H1 (cell line): ENCODE measurements at regions not wholly inside any gene's neighbourhood (a gene's known extent, or its start where the extent isn't known, plus 50 kb on each side); places are given as distances from the start of the nearest gene placed in this dataset.

Experiments used
- CTCF ChIA-PET: fragments of 300-600 bp; sonication (Branson Sonifier 250); formaldehyde crosslinking; loops from one replicate; lab custom pipeline; 2021; ENCODE audit not compliant: partially characterized antibody; lab: Charles Lee
- POLR2A ChIA-PET: fragments of 300-600 bp; sonication (Branson Sonifier 250); formaldehyde crosslinking; loops from one replicate; lab custom pipeline; 2021; ENCODE audit warnings: inconsistent platforms; ENCODE audit not compliant: partially characterized antibody; lab: Charles Lee
- DNase-seq, 2 experiments: peaks; one replicate each; pipeline versions ENCODE4 v3.0.0 to v3.0.0-alpha.2; 2010 to 2022; ENCODE audit warnings: low spot score in 2 of 2, low read depth in 1 of 2, mixed read lengths in 1 of 2
- FAIRE-seq: peaks from 2 replicates; lab custom pipeline; 2011; peaks lifted over from hg19 to GRCh38; lab: Jason Lieb, UNC
- H2AFZ ChIP-seq: 2 replicates; pipeline ENCODE4 v1.8.1; 2012; ENCODE audit warnings: low read length, inconsistent platforms
- H2AK5ac ChIP-seq: 2 replicates; pipeline ENCODE4 v1.6.1; 2013; ENCODE audit warnings: low read depth, low read length
- H2BK120ac ChIP-seq: replicated peaks from 2 replicates; pipeline ENCODE3; 2013; ENCODE audit warnings: low read depth, low read length, inconsistent platforms
- H2BK12ac ChIP-seq: 2 replicates; pipeline ENCODE4 v1.6.1; 2013; ENCODE audit warnings: low read depth, low read length
- H2BK15ac ChIP-seq: 2 replicates; pipeline ENCODE4 v1.6.1; 2013; ENCODE audit warnings: low read length
- H2BK20ac ChIP-seq: 2 replicates; pipeline ENCODE4 v1.6.1; 2013; ENCODE audit warnings: low read length
- H2BK5ac ChIP-seq: 2 replicates; pipeline ENCODE4 v1.6.1; 2013; ENCODE audit warnings: low read depth, low read length
- H3K14ac ChIP-seq: 2 replicates; pipeline ENCODE4 v1.6.1; 2013; ENCODE audit warnings: inconsistent platforms; ENCODE audit not compliant: insufficient read length
- H3K18ac ChIP-seq: 2 replicates; pipeline ENCODE4 v1.6.1; 2013; ENCODE audit warnings: low read length; ENCODE audit errors: extremely low read depth
- H3K23ac ChIP-seq: 2 replicates; pipeline ENCODE4 v1.6.1; 2013; ENCODE audit warnings: inconsistent platforms; ENCODE audit not compliant: insufficient read length
- H3K23me2 ChIP-seq: 2 replicates; pipeline ENCODE4 v1.6.1; 2013; ENCODE audit warnings: low read depth, low read length
- H3K27ac ChIP-seq: 2 replicates; pipeline ENCODE4 v1.6.1; 2011; ENCODE audit warnings: low read depth, low read length, inconsistent platforms
- H3K27me3 ChIP-seq, 4 experiments: replicated peaks in 1 of 4; 1 replicate in 1 of 4; 2 replicates in 3 of 4; pipeline versions ENCODE4 v1.6.1 to v1.8.1; 2011 to 2013; ENCODE audit warnings: low read length in 3 of 4, mild to moderate bottlenecking in 3 of 4, inconsistent platforms in 2 of 4, mixed read lengths in 2 of 4, moderate library complexity in 1 of 4; ENCODE audit not compliant: control insufficient read depth in 3 of 4, insufficient read depth in 3 of 4; ENCODE audit errors: extremely low read depth in 1 of 4
- H3K36me3 ChIP-seq, 4 experiments: 2 replicates each; pipeline versions ENCODE4 v1.6.1 to v1.8.1; 2011 to 2013; ENCODE audit warnings: mild to moderate bottlenecking in 4 of 4, low read length in 3 of 4, moderate library complexity in 2 of 4, control low read depth in 1 of 4, inconsistent platforms in 1 of 4; ENCODE audit not compliant: insufficient read depth in 4 of 4, control insufficient read depth in 2 of 4
- H3K4ac ChIP-seq: replicated peaks from 2 replicates; pipeline ENCODE3; 2013; ENCODE audit warnings: low read length, low read depth, mixed read lengths, inconsistent platforms; ENCODE audit not compliant: insufficient read length
- H3K4me1 ChIP-seq, 4 experiments: replicated peaks in 1 of 4; 1 replicate in 1 of 4; 2 replicates in 3 of 4; pipeline versions ENCODE4 v1.6.1 to v1.8.1; 2011 to 2013; ENCODE audit warnings: low read length in 3 of 4, inconsistent platforms in 2 of 4, mixed read lengths in 1 of 4; ENCODE audit not compliant: insufficient read depth in 4 of 4, control insufficient read depth in 3 of 4
- H3K4me2 ChIP-seq, 2 experiments: 2 replicates each; pipeline versions ENCODE4 v1.6.1 to v1.8.1; 2011 to 2013; ENCODE audit warnings: low read depth in 2 of 2, low read length in 2 of 2, control low read depth in 1 of 2, inconsistent platforms in 1 of 2, mild to moderate bottlenecking in 1 of 2; ENCODE audit not compliant: insufficient read depth in 1 of 2
- H3K4me3 ChIP-seq, 4 experiments: fragments of 200-600, 300-600 bp in 1 of 4; sonication (generic), shearing (Covaris generic), sonication (Bioruptor Twin) in 1 of 4; 2 replicates each; pipeline versions ENCODE4 v1.5.1 to v1.8.1; 2011 to 2016; ENCODE audit warnings: low read length in 4 of 4, low read depth in 3 of 4, control low read depth in 2 of 4, inconsistent platforms in 2 of 4, mild to moderate bottlenecking in 2 of 4, mixed read lengths in 1 of 4, moderate library complexity in 1 of 4; ENCODE audit not compliant: insufficient read depth in 2 of 4; ENCODE audit errors: extremely low read depth in 1 of 4
- H3K56ac ChIP-seq: replicated peaks from 2 replicates; pipeline ENCODE3; 2013; ENCODE audit warnings: low read depth, mild to moderate bottlenecking, mixed read lengths, low read length, inconsistent platforms; ENCODE audit not compliant: insufficient read length
- H3K79me1 ChIP-seq: 2 replicates; pipeline ENCODE4 v1.6.1; 2013; ENCODE audit warnings: low read depth, low read length, control low read depth
- H3K79me2 ChIP-seq, 2 experiments: 2 replicates each; pipeline versions ENCODE4 v1.6.1 to v1.8.1; 2012 to 2013; ENCODE audit warnings: low read length in 2 of 2, mild to moderate bottlenecking in 2 of 2, inconsistent platforms in 1 of 2; ENCODE audit not compliant: insufficient read depth in 2 of 2, control insufficient read depth in 1 of 2
- H3K9ac ChIP-seq, 4 experiments: replicated peaks in 1 of 4; 1 replicate in 1 of 4; 2 replicates in 3 of 4; pipeline versions ENCODE4 v1.6.1 to v1.8.1; 2011 to 2013; ENCODE audit warnings: low read depth in 3 of 4, low read length in 3 of 4, control low read depth in 2 of 4, mild to moderate bottlenecking in 2 of 4, moderate library complexity in 2 of 4, inconsistent platforms in 1 of 4; ENCODE audit errors: extremely low read depth in 1 of 4
- H3K9me3 ChIP-seq, 2 experiments: 2 replicates each; pipeline versions ENCODE4 v1.6.1 to v1.8.1; 2012 to 2013; ENCODE audit warnings: mild to moderate bottlenecking in 2 of 2, moderate library complexity in 2 of 2, control low read depth in 1 of 2, inconsistent platforms in 1 of 2, low read depth in 1 of 2, low read length in 1 of 2, mixed read lengths in 1 of 2; ENCODE audit not compliant: insufficient read depth in 2 of 2
- H4K20me1 ChIP-seq, 2 experiments: replicated peaks in 1 of 2; 2 replicates each; pipeline versions ENCODE3 to v1.8.1; 2011 to 2013; ENCODE audit warnings: inconsistent platforms in 2 of 2, low read length in 2 of 2, mild to moderate bottlenecking in 1 of 2; ENCODE audit not compliant: insufficient read depth in 2 of 2, control insufficient read depth in 1 of 2
- H4K5ac ChIP-seq: 2 replicates; pipeline ENCODE4 v1.6.1; 2013; ENCODE audit warnings: low read length, low read depth, mixed read lengths, inconsistent platforms; ENCODE audit not compliant: insufficient read length
- H4K8ac ChIP-seq: 2 replicates; pipeline ENCODE4 v1.8.0; 2013; ENCODE audit warnings: mild to moderate bottlenecking, moderate library complexity, low read length, inconsistent platforms; ENCODE audit not compliant: insufficient read depth; ENCODE audit errors: extremely low read depth
- H4K91ac ChIP-seq: replicated peaks from 2 replicates; pipeline ENCODE3; 2013; ENCODE audit warnings: low read length, mixed read lengths, inconsistent platforms; ENCODE audit not compliant: insufficient read length
- HDAC6 ChIP-seq: IDR thresholded peaks from one replicate; pipeline ENCODE4 v1.7.1; 2012; ENCODE audit warnings: low read depth, mild to moderate bottlenecking, inconsistent platforms, low read length, moderate library complexity
- RXRA ChIP-seq: IDR thresholded peaks from 2 replicates; pipeline ENCODE4 v1.6.1; 2011; ENCODE audit warnings: low read depth, mild to moderate bottlenecking, low read length, moderate library complexity; ENCODE audit not compliant: insufficient read depth
- TEAD4 ChIP-seq: IDR thresholded peaks from 2 replicates; pipeline ENCODE4 v1.6.1; 2012; ENCODE audit warnings: low read depth, low read length, inconsistent platforms, mixed read lengths
- WGBS, 2 experiments: shearing (Covaris generic) in 1 of 2; methylation state at CpG; one replicate each; pipeline versions ENCODE4 v1.1.6 to v1.1.7; 2013 to 2015; ENCODE audit warnings: low lambda C conversion rate in 2 of 2, mixed read lengths in 2 of 2, inconsistent platforms in 1 of 2, low coverage in 1 of 2, missing lambda C conversion rate in 1 of 2; ENCODE audit not compliant: insufficient replicate concordance in 2 of 2, insufficient coverage in 1 of 2, insufficient read length in 1 of 2; ENCODE audit errors: extremely low coverage in 1 of 2, missing lambda C conversion rate in 1 of 2; 5-methylcytosine and 5-hydroxymethylcytosine counted together

GRCh38 chr21:38726482-38726881, 79.2 kb upstream of the ETS2 start:
- Histone ChIP-seq H3K4ac (no peak overlapping the region), H3K9ac (no peak overlapping the region)
- TF ChIP-seq RXRA (no peak), HDAC6 (no peak), TEAD4 (no peak)
- TF ChIP-seq, all 59 proteins: peak for 0
- no peaks in the 10 kb centered on the region for H3K36me3 ChIP-seq
- no peak overlapping the region for H2BK20ac ChIP-seq
- H3K27me3 ChIP-seq = no peaks in the 10 kb centered on the region
- peaks cover 2 to 5% of the 10 kb centered on the region in 2 experiments; a peak in 2 of 4 replicates for H3K9me3 ChIP-seq
- no peaks in the 10 kb centered on the region for H4K20me1 ChIP-seq
- FAIRE-seq = no peak
- H3K4me3 ChIP-seq = no peak overlapping the region
- H4K5ac ChIP-seq = no peak overlapping the region
- no peak overlapping the region for H3K14ac ChIP-seq
- no peak overlapping the region for H3K4me2 ChIP-seq
- no peak overlapping the region for H4K91ac ChIP-seq
- H3K79me1 ChIP-seq = no peaks in the 10 kb centered on the region; the same call in 1 of the 2 replicates
- no peak overlapping the region for H3K23ac ChIP-seq
- H3K56ac ChIP-seq = no peak overlapping the region
- no peak overlapping the region for H3K27ac ChIP-seq
- peaks cover 0 to 5% (median under 1%) of the 10 kb centered on the region in 4 experiments; a peak in 2 of 7 replicates for H3K4me1 ChIP-seq
- no peak overlapping the region for H3K18ac ChIP-seq
- no peak overlapping the region for H2BK5ac ChIP-seq
- CTCF ChIA-PET = interaction anchor here (0.6 to 1.4 kb wide), 4 partner anchors 236 to 1563 kb away, joined by 3 to 4 read pairs (median 3); no protein-coding TSS in a partner anchor
- no peaks in the 10 kb centered on the region for H3K23me2 ChIP-seq
- no peak overlapping the region for H4K8ac ChIP-seq
- no CpG with 5 or more reads among the region's 1 CpG for WGBS, 2 experiments
- DNase-seq = no peak
- no peak overlapping the region for H2AFZ ChIP-seq
- POLR2A ChIA-PET = no interaction called here
- no peak overlapping the region for H2AK5ac ChIP-seq
- no peak overlapping the region for H2BK15ac ChIP-seq
- H3K79me2 ChIP-seq = no peaks in the 10 kb centered on the region
- no peak overlapping the region for H2BK120ac ChIP-seq
- H2BK12ac ChIP-seq = no peak overlapping the region
